ENCODE measurements at regions not wholly inside any gene's neighbourhood (a gene's known extent, or its start where the extent isn't known, plus 50 kb on each side); places are given as distances from the start of the nearest gene placed in this dataset.

DNA sequence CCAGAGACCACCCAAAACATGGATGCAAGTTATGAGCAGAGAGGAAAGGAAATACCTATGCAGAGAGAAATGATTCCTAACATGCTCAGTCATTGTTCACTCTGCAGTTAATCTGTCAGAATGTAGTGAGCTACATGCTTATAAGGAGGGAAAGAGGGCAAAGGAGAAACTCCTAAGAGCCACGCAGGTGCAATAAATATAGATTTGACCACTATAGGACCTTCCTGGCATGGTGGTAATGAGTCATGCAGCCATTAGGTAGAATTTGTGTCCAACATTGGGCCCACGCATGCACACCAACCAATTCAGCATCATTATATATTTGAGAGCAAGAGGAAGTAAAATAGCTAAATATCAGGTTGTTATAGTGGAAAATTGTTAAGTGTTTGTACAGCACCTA lies 699.9 kb downstream of the DSC3 start:
- DNase-seq (ENCODE audit: low read depth): no peak

DNA sequence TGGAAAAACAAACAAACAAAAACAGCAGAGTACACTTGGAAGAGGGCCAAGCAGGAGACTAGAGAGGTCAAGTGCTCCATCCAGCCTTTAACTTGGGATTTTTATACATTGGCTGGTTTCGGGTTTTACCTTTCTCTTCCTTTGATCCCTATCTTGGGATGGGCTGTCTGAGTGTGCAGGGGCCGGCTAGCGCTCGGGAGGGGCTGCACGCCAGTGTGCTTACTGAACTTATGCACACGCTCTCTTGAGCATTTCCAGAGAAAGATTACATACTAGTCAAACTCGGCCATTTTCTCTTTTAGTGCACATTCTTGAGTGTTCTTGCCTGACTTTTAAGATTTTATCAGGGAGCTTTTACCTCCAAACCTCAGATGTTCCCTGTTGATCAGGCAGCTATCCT lies 707.8 kb downstream of the DSC3 start:
- DNase-seq (ENCODE audit: low read depth): no peak

DNA sequence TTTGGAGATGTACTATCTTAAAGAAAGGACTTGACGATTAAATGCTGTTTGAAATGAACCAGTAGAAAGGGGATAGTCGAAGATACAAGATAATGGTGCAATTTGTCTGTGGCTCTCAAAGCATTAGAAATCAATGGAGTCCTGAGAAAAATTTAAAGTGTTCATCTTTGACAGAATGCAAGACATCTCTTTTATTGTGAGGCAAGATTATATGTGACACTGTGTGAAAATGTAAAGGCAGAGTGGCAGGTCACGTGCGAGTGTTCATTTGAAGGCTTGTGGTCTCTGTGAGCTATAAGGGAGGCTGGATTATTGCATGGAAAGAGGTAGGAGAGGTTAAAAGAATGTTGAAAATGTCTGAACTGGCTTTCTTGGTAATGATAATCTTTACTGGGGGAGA lies 709.2 kb downstream of the DSC3 start:
- DNase-seq (ENCODE audit: low read depth): no peak

DNA sequence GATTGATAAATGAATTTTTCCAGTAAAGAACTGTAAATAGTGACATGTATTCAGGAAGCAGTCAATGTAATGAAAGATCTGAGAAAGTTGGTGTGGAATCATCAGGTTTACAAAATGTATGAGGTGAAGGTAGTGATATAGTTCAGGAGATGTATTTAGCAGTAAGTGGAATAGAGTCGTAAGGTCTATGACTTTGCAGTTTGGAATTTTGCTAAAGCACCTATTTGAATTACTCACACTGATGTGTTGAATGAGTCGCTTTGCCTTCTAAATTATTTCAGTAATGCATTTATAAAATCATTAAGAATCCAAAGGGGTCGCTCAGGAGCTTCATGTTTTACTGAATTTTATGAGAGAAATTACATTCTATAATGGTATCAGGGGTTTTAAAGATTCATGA lies 713.7 kb downstream of the DSC3 start:
- no peak for DNase-seq (ENCODE audit: low read depth)

DNA sequence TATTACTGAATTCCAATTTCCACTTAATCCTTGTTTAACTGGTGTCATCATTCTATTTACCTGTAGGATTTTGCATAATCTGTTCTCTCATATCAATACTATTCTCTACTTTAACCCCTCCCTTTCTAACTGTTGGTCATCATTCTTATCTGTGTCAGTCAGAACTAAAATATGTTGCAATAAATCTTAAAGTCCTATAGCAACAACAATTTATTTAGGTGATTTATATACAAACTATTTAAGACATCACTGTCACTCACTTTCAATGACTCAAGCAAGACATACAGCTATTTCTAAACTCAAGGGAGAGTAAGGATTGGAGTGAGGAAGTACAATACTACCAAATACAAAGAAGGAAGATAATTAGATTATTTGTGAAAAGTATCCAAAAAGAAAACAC lies 740.4 kb downstream of the DSC3 start:
- no peak for DNase-seq (ENCODE audit: low read depth)

DNA sequence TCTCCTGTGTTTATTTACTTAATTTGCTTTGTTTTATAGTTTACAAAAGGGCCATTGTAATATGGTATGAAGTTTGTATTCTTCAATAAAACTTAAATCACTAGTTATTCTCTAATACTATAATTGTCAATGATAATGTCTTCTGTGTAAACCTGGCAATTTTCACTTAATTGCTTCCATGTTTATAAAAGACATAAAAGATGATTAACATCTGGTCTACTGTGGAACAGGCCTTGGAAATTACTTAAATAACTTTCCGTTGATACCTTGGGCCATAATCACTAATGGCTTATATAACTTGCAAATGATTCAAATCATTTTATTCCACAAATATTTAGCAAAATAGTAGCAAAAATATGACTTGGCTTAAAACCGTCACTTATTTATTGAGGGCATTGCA lies 743.8 kb downstream of the DSC3 start:
- DNase-seq (ENCODE audit: low read depth): no peak

DNA sequence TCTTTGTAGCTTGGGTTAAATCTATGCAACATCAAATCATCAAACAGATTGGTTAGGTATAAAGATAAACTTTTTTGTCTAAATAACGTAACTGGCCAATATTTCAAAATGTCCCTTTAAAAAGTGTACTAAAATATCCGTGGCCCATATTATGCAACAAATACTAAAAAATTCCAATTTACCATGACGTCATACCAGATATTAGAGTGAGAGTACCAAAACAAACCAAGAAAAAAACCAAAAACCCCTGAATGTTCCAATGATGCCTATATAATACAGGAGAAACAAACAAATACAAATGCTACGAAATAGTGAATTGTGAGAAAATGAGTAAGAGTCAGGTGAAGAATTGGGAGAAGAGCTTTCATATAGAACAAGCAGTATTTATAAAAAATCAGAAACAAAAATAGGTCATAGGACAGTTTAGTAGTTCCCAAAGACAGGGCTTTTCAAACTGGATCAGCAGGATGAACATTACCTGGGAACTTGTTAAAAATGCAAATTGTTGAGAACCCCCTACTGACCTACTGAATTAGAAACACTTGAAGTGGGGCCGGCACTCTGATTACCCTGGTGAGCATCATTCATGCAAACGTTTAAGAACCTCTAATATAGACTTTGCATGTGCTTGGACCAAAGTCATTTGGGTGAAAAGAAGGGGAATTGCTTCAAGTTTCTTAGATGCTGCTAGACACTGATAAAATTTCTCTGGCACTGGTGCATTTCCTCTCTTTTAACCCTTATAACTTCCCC lies 753.7 kb downstream of the DSC3 start:
- no peak for DNase-seq (ENCODE audit: low read depth)

DNA sequence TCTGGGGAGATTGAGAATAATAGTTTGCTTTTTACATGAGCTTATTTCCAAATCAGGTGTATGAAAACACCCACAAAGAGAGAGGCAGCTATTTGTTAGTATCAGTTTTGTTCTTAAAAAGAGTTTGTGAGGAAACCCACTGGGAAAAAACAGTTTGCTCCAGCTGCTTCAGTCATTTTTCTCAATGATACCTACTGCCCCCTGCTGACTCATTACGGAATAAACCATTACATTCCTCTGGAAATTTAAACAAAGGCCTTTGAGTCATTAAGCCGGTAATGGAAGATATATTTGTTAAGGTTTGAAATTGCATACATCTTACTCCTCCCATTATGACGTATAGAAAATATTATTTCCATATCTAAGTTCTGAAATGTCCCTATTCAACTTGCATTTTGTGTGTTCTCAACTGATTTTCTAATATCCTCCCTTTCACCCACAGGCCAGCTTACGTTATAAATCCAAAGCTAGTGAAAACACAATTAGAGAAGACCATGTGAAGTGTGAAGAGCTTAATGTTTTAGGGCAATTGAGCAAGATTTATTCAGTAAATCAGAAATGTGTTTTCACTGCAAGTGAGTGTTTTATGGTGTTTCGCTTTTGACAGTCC lies 761.6 kb downstream of the DSC3 start:
- DNase-seq (ENCODE audit: low read depth): peak; percentile 11

DNA sequence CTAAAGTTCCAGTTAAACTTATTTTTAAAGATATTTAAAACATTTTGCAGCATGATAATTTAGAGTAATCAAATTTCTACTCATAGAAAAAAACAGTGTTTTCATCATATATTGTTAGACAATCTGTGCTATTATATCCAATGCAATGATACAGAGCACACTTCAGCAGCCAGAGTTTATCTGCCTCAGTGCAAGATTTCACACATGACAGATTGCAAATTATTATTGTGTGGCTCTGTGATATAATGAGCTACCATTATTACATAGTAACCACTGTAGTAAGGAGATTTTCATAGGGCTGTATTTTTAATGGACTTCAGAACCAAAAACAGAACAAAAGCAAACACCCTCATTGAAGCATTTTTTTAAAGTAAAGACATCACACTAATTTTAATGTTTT lies 762.4 kb downstream of the DSC3 start:
- DNase-seq (ENCODE audit: low read depth): no peak

DNA sequence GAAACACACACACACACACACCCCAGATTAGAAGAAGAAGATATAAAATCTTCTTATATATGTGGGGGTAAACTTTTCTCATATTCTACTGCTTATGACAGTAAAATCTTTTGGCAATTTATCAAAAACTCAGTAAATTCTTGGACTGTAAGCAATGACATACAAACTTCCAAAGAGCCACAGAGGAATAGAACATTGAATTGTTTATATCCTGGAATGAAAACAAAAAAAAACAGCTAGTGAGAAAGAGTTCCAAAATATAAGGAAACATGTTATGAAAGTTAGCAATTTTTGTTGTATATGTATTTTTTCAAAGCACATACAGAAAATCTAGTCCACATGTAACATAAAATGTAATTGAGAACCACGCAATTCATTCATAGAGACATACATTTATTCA lies 764.9 kb downstream of the DSC3 start:
- DNase-seq (ENCODE audit: low read depth): no peak

DNA sequence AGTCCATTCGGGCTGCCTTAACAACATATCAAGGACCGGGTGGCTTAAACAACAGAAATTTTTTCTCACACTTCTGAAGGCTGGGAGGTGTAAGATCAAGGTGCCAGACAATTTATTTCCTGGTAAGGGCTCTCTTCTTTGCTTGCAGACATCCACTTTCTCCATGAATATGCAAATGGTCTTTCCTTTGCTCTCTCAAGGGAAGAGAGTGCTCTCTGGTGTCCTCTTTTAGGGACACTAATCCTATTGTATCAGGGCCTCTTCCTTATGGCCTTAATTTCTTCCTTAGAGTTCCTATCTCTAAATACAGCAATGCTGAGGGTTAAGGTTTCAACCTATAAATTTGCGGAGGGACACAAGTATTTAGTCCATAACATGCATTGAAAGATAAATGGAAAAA lies 770.8 kb downstream of the DSC3 start:
- no peak for DNase-seq (ENCODE audit: low read depth)

DNA sequence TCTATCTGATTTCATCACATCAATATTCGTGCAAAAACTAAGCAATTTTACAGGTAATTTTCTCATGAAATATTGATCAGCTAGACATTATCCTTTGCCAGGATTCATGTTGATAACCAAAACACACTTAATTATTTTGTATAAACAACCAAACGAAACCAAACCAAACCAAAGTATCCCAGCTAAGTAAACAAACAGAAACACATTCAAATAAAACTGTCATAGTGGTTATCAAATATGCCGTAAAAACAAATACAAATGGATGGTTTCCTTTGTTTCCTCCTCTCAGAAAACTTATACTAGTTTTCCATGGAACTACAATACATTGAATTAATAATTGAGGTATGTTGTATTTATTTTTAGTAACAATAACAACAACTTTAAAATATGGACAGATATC lies 777.4 kb downstream of the DSC3 start:
- no peak for DNase-seq (ENCODE audit: low read depth)

DNA sequence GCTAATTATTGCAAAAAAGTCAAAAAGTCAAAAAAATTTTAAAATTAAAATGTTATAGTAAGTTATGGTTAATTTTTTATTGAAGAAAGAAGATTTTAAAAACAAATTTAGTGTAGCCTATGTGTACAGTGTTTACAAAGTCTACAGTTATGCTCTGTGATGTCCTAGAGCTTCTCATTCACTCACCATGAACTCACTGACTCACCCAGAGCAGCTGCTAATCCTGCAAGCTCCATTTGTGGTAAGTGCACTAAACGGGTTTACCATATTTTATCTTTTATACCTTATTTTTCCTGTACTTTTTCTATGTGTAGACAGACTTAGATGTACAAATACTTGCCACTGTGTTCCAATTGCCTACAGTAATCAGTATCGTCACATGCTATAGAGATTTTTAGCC lies 788.2 kb downstream of the DSC3 start:
- DNase-seq (ENCODE audit: low read depth): no peak

DNA sequence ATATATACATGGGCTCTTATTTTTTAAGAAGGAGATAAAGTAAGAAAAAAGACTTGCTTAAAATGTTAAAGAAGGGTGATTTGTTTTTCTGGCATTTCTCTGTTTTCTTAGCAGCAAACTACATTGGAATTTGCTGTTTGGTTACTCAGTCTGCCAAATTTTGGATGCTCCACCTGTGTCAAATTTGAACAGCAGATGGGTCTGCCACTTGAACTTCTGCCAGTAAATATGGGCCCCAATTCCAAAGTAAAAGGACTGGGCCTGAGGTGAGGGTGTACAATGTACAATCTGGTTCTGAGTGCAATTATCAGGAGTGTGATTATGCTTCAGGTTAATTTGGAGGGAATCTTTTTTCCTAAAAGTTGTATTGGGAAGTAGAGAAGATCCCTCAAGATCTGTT lies 794.5 kb downstream of the DSC3 start:
- no peak for DNase-seq (ENCODE audit: low read depth)

DNA sequence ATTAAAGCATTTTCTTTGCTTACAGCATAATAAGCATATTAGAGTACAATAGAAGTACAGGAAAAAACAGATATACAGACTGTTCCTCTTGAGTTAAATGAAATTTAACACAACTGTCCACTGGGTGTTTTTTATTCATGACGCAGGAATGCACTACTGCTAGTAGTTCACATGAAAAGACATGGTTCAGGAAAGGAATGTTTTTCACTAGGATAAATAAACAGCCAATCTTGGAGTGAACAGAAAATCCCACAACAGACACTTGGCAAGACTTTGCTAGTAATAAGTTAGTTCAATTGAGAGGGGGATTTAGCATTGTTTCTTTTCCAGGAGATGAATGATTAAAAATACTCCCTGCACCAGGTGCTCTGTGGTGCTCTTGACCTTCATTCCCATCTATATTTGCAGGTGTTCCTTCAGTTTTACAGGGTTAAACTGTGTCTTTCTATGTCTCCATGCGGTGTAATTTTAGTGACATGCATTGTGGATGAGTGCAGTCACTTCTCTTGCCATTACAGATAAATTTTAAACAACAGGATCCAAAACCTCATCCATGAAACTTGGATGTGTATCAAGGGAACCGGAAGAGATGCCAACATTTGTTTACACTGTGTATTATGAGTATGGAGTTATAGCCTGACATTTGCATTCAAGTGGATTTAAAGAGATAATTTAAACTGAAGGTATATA lies 796.6 kb downstream of the DSC3 start:
- DNase-seq (ENCODE audit: low read depth): no peak

DNA sequence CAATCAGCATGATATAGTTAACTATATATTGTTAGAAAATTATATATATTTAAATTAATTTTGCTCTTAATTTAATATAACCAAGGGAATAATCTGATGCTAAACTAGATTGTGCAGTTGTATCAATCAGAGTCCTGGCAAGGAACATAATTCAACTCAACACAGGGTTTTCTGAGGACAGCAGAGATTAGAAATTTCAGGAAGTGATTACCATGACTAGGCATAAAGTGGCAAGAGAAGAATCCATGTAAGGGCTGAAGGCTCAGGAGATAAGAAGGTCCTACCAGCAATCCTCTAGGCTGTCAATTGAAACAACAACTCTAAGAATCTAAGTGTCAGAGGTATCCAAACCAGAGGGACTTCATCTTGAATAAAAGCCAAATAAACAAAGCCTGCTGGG lies 807.8 kb downstream of the DSC3 start:
- no peak for DNase-seq (ENCODE audit: low read depth)

DNA sequence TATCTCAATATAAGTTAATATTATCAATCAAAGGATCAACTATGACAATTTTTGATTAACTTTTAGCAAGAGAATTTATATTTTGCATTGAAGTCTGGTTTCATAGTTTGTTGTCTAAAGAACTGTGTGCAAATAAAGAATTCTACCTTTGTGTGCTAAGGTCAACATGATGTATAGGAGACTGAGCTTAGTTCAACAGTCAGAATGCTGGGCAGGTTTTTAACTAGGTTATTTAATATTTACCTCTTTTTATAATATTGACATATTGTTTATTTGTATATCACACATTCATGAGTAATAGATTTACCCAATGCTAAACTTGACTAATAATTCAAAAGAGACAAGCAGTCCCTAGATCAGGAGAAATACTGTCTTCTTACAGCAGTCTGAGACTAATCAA lies 831.4 kb downstream of the DSC3 start:
- no peak for DNase-seq (ENCODE audit: low read depth)

DNA sequence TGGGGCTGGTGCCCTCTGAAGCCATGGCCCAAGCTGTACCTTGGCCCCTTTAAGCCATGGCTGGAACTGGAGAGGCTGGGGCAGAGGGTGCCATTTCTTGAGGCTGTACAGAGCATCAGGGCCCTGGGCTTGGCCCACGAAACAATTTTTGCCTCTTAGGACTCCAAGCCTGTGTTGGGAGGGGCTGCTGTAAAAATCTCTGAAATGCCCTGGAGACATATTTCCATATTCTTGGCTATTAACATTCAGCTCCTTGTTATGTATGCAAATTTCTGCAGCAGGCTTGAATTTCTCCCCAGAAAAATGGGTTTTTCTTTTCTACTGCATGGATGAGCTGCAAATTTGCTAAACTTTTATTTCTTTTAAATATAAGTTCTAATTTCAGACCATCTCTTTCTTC lies 834.0 kb downstream of the DSC3 start:
- no peak for DNase-seq (ENCODE audit: low read depth)

DNA sequence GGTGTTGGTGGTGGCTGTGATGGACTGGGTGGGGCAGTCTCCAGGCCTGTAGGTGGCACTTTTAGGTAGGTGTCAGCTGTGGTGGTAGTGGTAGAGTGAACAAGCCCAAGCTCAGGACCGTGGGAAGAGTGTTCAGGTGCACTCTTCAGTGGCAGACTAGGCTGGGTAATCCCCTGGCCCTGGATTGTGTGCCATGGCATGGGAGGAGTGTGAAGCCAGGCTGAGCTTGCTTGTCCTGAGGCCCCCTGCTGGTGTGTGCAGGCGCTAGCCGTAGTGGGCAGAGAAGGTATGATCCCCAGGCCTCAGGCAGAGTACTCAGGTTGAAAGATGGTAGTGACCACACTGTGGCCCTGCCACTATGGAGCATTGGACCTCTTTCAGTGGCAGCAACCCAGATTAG lies 850.3 kb downstream of the DSC3 start:
- no peak for DNase-seq (ENCODE audit: low read depth)

DNA sequence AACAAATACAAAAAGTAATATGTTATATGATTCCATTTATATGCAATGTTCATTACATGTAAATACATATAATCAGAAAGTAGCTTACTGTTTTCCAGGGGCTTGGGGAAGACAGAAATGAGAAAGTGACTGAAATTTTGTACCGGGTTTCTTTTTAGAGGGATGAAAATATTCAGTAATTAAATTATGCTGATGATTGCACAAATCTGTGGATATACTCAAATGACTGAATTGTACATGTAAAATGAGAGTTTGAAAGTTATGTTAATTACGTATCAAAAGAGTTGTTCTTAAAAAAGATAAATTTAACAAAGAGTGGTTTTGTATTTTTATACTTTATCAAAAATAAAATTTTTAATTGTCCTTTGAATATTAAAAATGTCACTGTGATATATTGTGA lies 856.3 kb downstream of the DSC3 start:
- DNase-seq (ENCODE audit: low read depth): no peak

DNA sequence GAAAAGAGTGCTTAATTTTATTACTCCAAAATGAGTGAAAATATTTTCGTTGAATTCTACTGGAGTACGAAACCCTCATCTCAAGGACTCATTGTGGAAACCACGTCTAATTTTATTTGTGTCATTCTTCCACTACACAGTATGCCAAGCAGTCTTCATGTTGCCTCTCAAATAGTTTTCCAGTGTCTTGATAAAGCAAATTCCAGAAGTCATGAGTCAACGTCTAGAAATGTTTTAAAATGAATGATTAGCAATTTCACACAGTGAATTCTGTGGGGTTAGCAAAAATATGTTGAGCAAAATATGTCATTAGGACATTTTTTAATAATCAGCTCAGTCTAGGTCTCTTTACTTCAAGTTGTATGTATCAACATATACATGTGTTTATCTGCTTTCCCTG lies 865.5 kb downstream of the DSC3 start:
- no peak for DNase-seq (ENCODE audit: low read depth)

DNA sequence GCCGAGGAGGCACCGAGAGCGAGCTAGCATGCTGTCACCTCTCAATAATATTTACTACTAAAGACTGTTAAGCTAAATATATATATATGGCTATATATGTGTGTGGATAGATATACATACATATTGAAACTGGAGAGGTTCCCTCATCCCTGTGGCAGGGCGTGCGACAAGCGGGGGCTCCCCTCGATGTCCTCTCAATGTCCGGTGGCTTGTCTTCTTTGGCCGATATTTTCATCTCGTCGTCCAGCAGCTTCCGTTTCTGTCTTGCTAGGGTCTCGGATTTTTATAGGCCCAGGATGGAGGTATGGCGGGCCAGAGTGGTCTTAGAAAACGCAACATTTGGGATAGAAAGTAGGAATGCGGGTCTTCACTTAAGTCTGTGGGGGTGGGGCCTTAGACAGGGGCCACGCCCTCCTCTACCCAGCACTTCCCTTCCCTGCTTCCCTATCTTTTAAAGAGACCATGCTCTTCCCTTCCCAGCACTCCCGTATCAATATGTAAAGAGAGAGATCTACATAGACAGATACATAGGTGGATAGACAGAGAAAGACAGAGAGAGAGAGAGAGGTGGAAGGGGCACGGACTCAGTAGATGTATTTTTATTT lies 866.8 kb downstream of the DSC3 start:
- no peak for DNase-seq (ENCODE audit: low read depth)

DNA sequence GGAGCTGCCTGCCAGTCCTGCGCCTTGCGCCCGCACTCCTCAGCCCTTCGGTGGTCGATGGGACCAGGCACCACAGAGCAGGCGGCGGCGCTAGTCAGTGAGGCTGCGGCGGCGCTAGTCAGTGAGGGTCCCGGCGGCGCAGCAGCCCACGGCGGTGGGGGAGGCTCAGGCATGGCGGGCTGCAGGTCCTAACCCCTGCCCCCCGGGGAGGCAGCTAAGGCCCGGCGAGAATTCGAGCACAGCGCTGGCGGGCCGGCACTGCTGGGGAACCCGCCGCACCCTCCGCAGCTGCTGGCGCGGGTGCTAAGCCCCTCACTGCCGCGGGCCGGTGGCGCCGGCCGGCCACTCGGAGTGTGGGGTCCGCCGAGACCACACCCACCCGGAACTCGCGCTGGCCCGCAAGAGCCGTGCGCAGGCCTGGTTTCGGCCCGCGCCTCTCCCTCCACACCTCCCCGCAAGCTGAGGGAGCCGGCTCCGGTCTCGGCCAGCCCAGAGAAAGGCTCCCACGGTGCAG lies 867.4 kb downstream of the DSC3 start:
- no peak for DNase-seq (ENCODE audit: low read depth)

Measured in GM04503 (cell line).